HG03432 (cell line): ENCODE measurements at regions not wholly inside any gene's neighbourhood (a gene's known extent, or its start where the extent isn't known, plus 50 kb on each side); places are given as distances from the start of the nearest gene placed in this dataset.
"Not testable (repeated sequence)": the region's sequence is repeated elsewhere in the genome, so short reads cannot be mapped to it uniquely, and the experiment has no call there.

ENCODE experiments used
- ATAC-seq: cut with Tn5 transposase; IDR thresholded peaks from one replicate; pipeline ENCODE4 v1.9.1; 2021; ENCODE audit warnings: mild to moderate bottlenecking, moderate library complexity; ENCODE audit not compliant: unreplicated experiment

DNA sequence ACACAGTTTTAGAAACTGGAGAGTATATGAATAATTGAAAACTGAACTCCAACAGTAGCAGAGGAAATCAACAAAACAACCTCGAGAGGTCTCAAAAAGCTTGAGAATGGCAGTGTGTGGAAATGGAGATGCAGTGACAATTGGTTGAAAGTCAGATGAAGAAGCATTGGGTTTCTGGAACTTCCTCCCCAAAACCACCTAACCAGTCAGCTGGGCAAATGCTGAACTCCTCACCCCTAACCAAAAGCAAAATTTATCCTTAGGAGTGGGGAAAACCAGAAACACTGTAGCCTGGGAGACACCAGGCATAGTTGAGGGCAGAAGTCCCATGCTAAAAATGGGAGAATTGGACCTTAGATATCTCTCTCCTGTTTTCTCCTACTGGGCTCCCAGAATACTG, 109.9 kb downstream of the TANC2 start:
- ATAC-seq: no peak

DNA sequence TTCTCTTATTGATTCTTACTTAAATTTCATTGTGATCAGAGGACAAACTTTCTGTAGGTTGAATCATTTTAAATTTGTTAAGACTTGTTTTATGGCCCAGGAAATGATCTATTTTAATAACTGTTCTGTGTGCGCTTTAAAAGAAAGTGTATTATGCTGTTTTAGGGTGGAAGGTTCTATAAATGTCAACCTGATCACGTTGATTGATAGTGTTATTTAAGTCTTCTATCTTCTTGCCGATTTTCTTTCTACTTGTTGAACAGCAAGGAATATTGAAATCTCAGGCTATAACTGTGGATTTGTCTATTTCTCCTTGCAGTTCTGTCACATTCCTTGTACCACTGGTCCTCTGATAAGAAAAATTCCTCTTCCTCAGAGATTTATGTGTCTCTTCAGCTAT, 112.7 kb downstream of the TANC2 start:
- no peak for ATAC-seq

DNA sequence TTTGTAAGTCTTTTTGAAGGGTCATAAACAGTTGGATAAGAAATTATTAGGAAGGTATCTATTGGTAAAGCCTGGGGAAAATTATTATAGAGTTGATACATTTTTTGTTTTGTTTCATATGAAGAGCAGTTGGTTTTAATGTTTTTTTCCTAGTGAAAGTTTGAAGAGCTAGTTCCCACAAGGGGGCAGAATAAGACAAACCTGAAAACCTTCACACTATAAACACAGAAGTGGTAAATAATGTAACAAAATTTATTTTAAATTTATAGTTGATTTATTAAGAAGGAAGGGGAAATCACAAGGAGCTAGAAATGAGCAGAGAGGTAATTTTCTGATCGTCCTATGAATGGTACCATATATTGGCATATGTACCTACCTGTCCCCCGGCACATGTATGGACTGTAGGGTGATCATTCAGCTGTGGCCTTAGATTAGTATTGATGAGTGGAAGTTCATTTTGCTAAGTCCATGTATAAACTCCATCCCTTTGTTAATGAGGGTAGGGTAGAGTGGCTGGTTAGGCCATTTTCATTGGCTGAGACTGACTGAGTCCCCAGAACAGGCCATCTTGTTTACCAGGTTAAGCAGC, 116.3 kb downstream of the TANC2 start:
- no peak for ATAC-seq

DNA sequence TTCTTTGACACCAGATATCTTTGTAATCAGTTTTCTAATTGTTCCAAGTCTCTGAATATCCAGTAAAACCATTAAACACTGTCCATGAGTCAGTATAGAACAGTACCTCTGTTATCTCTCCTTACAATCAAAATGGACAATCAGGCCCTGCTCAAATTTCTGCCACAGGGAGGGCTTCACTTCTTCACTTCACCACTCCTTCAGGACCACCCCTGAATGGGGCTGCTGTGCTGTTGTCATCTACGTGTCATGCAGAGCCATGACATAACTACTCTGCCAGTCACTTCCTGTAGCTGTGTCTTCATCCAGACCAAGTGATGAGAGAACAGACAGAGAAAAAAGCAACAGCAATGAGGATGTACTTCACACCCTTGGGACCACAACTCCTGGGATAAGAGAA, 116.9 kb downstream of the TANC2 start:
- ATAC-seq: no peak

DNA sequence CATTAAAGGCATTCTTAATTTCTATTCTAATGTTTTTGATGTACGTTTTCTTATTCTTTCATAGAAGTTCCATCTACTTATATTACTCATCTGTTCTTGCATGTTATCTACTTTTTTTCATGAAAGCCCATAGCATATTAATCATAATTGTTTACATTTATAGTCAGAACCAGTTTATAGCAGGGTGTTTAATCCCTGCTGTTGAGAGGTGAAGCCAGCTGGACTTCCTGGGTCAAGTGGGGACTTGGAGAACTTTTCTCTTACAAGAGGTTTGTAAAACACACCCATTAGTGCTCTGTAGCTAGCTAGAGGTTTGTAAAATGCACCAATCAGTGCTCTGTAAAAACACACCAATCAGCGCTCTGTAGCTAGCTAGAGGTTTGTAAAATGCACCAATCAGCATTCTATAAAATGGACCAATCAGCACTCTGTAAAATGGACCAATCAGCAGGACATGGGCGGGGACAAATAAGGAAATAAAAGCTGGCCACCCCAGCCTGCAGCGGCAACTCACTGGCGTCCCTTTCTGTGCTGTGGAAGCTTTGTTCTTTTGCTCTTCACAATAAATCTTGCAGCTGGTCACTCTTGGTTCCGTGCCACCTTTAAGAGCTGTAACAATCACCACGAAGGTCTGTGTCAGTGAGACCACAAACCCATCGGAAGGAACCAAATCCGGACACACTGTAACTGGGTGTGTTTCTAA, 120.6 kb downstream of the TANC2 start:
- ATAC-seq: no peak

DNA sequence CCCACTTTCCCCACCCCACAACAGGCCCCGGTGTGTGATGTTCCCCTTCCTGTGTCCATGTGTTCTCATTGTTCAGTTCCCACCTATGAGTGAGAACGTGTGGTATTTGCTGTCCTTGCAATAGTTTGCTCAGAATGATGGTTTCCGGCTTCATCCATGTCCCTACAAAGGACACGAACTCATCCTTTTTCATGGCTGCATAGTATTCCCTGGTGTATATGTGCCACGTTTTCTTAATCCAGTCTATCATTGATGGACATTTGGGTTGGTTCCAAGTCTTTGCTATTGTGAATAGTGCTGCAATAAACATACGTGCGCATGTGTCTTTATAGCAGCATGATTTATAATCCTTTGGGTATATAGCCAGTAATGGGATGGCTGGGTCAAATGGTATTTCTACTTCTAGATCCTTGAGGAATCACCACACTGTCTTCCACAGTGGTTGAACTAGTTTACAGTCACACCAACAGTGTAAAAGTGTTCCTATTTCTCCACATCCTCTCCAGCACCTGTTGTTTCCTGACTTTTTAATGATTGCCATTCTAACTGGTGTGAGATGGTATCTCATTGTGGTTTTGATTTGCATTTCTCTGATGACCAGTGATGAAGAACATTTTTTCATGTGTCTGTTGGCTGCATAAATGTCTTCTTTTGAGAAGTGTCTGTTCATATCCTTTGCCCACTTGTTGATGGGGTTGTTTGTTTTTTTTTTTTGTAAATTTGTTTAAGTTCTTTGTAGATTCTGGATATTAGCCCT, 124.5 kb downstream of the TANC2 start:
- not testable (repeated sequence) for ATAC-seq

DNA sequence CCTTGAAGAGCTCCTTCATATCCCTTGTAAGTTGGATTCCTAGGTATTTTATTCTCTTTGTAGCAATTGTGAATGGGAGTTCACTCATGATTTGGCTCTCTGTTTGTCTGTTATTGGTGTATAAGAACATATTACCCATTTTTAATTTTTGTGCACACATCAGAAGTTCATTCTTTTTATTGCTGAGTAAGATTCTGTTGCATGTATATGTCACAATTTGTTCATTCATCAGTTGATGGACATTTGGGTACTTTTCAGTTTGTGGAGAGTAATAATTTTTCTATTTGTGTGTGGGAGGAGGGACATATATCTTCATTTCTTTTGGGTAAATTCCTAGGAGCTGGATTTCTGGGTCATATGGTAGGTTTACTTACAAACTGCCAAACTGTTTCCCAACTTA, 125.9 kb downstream of the TANC2 start:
- ATAC-seq: not testable (repeated sequence)

DNA sequence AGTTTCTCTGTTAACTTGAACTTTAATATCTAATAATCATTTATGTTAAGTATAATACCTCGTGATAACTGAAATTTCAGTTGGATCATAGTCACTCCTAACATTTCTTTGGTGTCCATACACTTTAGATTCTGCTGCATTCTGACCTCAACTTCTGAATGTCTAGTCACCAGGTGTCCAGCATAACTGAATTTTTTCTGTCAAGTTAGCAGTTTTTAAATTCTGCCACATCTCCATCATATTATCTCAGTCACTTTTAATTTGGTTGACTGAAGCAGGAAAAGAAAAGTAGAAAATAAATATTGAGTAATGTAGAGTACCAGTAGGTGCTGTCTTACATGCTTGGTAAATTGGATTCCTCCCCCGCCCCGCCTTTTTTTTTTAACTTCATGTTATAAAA, 128.6 kb downstream of the TANC2 start:
- no peak for ATAC-seq

DNA sequence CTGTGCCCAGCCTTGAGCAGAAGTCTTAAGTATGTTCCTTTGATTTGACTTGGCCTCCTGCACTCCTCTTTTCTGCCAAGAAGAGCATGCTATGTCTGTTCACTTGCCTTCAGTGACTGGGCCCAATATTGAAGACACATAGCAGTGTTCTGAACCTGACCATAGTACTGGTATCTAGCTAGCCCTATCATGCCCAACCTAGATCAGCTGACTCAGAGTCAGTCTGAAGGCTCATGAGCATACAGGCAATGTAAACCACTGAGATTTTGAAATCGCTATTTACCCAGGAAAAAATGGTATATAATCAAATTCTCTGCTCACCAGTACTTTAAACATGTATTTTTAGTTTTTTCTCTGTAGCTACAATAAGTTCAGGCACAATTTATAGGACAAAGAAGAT, 129.4 kb downstream of the TANC2 start:
- no peak for ATAC-seq

DNA sequence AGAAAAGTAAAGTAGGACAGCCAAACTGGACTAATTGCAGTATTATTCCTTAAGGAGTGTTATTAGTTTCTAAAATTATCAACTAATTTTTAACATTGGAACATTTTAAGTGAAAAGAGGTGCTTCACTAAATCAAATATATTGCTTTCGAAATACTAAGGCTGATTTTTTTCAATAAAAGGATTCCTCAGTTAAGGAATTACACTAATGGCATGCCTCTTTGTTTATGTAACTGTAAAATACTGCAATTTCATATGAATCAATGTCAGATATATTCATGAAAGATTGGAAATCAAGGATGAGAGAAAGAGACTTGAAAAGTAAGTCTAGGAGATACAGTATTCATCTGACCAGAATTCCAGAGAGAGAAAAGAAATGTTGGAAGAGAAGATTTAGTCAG, 129.8 kb downstream of the TANC2 start:
- ATAC-seq: no peak

DNA sequence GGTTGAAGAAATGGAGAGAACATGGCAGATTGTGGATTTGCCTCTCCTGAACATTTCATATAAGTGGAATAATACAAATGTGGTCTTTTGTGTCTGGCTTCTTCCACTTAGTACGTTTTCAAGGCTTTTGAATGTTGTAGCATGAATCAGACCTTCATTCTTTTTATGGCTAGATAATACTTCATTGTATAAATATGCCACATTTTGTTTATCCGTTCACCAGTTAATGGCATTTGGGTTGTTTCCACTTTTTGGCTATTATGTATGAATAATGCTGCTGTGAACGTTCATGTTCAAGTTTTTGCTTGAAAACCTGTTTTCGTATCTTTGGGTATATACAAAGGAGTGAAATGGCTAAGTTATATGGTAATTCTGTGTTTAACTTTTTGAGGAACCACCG, 130.4 kb downstream of the TANC2 start:
- ATAC-seq: no peak

DNA sequence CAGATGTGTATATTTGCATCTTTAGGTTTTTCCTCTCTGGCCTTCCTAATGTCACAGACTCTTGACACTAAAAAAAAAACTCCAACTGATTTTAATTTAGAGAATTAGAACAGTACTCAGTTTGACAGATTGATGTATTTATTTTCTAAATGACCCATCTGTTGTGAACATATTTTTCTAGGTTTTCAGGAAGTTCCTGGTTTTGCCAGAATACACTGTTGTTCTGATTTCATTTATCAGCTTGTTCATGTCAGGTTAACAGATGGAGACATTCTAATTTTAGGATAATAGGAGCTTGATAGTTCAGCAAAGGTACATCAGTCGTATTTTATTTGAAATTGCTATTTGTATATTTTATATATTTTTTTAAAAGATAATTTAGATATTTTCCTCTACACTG, 133.4 kb downstream of the TANC2 start:
- no peak for ATAC-seq

DNA sequence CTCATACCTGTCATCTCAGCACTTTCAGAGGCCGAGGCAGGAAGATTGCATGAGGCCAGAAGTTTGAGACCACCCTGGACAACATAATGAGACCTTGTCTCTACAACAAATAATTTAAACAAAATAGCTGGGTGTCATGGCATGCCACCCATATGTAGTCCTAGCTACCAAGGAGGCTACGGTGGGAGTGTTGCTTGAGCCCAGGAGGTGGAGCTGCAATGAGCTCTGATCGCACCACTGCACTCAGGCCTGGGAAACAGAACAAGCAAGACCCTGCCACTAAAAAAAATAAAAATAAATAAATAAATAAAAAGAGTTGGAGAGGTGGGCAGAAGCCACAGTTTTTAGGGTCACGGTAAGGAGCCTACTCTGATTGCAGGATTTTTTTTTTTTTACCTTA, 136.0 kb downstream of the TANC2 start:
- no peak for ATAC-seq

DNA sequence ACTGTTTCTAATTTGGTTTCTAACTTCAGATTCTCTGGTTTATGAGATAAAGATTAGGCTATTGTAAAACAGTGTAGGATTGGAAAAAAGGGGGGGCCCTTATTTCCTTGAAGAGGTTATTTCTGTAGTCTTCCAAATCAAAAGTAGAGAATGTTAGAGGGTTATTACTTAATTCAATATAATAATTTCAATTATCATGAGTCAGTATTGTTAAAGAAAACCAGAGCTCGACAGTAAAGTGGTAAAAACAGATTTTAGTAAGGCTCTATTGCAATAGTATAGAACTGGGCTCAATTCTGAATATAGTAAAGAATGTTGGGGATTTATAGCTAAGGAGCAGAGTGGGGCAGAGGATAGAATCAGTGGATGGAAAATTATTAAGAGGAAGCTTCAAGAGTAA, 140.0 kb downstream of the TANC2 start:
- no peak for ATAC-seq

DNA sequence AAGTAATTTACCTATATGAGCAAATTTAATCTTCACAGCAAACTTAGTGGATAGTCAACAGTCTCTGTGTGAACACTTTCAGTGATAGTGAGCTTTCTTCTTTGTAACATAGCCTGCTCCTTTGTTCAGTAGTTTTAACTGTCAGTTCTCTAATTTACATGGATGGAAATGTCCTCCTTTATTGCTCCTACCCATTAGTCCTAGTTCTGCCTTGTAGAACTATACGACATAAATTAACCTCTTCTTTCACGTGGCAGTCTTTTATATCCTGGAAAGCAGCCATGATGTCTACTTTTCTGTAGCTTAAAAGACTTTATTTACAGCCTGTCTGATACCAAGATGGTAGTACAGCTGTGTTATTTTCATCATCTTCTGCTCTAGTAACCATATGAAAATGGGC, 143.6 kb downstream of the TANC2 start:
- no peak for ATAC-seq

DNA sequence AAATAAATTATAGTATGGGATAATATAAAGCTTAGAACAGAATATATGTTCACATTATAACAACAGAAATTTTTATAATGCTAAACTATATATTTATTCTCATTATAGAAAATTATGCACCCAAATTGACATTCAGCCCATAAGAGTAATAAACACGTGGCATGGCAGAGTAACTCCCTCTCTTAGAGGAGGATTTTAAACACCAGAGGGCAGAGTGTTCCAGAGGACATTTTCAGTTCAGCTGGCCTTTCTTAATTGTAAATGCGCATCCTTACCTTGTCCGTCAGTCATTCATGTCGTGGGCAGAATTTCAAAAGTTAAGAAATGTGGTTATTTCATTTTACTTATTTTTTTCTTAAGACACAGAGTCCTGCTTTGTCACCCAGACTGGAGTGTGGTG, 147.1 kb downstream of the TANC2 start:
- no peak for ATAC-seq

DNA sequence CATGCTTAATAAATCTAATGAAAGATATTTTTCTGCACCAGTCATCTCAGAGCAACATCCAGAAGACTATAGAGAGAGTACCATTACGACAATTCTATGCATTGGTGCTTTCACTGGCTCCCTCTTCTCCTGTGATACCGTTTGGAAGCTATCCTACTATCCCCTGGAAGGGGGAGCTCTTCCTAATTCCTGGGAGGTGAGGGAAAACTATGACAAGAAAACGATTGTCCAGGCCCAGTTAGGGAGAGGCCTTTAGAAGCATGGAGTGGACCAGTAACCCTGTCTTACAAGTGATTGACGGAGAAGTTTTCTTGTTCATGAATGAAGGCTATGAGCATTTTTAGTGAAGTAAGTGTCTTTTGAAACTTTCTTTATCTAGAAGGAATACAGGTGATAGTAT, 150.2 kb downstream of the TANC2 start:
- ATAC-seq: no peak

DNA sequence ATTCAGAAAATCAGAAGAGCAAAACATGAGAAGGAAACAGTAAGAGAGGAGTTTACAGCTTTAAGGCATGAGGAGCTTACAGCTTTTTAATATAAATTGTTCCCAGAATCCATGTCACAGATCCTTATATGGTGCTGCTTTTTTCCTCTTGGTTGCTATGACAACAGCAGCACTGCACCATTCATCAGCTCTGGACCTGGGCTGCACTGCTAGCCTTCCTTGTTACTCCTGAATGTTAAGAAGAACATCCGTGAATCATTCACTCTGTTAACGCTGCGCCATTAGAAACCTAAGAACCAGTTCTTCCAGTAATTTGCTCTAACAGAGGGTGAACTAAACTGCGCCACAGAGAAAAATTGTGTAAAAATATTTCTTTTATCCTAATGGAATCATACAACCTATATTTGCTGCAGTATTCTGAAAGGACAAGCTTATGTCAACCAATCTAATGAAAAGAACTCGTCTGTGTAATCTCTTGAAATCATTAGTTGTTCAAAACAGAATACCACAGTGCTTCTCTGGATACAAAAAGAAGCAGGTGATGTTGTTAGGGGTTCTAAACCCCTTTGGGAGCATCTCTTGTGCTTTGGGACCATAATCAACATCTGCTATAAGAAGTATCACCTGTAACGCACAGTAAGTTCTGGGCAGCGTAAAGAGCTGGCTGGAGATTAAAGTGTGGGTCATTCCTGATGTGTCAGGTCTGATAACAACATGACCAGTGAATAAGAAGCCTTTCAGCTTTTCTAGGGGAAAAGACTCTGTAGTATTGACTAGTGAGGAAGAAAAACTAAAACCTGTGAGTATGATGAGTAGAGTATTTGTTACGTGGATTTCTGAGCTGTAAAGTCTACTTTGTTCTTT, 151.2 kb downstream of the TANC2 start:
- ATAC-seq: no peak

DNA sequence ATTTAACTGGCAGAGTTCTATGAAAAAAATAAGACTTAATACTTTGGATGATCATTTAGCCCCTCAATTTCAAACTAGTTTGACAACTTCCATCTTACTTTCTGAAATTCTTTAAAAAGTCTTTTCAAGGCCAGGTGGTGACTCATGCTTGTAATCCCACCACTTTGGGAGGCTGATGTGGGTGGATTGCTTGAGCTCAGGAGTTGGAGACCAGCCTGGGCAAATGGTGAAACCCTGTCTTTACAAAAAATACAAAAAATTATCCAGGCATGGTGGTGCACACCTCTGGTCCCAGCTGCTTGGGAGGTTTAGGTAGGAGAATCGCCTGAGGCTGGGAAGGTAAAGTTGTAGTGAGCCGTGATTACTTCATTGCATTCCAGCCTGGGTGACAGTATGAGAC, 154.4 kb downstream of the TANC2 start:
- no peak for ATAC-seq

DNA sequence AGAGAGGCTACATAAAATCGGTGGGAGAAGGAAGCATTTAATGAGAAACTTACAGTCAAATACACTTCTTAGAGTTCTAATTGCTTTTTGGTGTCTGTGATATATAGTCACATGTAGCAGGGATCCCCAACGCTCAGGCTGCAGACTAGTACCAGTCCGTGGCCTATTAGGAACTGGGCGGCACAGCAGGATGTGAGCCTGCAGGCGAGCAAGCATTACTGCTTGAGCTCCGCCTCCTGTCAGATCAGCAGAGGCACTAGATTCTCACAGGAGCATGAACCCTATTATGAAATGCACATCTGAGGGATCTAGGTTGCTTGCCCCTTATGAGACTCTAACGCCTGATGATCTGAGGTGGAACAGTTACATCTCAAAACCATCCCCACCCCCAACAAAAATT, 158.5 kb downstream of the TANC2 start:
- ATAC-seq: no peak

DNA sequence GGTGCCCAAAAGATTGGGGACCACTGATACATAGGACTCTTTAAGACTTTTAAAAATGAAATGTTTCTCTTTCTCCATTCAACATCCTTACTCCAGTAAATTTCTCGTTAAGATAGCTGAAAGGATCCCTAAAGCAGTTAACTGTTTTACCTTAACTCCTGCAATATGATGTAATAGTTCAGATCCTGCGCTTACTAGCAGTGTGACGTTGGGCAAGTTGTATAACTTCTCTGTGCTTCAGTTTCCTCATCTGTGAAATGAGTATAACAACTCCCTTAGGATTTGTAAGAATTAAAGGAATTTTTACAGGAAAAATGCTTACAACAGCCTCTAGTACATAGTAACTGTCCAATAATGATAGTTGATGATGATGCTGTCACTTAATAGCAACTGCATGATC, 158.9 kb downstream of the TANC2 start:
- no peak for ATAC-seq
